ENCODE measurements at regions not wholly inside any gene's neighbourhood (a gene's known extent, or its start where the extent isn't known, plus 50 kb on each side); places are given as distances from the start of the nearest gene placed in this dataset.
"Not testable (repeated sequence)": the region's sequence is repeated elsewhere in the genome, so short reads cannot be mapped to it uniquely, and the experiment has no call there.

DNA sequence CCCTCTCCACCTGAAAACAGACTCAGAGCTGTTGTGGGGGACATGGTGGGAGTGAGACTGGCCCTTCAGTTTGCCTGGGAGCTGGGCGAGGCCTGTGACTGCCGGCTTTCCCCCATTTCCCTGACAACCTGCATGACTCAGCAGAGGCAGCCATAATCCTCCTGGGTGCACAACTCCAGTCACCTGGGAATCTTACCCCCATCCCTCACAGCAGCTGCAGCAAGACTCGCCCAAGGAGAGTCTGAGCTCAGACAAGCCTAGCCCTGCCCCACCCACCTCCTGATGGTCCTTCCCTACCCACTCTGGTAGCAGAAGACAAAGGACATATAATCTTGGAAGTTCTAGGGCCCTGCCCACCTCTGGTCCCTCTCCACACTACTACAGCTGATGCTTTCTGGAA is 207.3 kb upstream of the ARID2 start:
- no peaks in the 10 kb centered on the region for H3K9me3 ChIP-seq
- H3K4me1 ChIP-seq = no peaks in the 10 kb centered on the region
- no peak overlapping the region for H3K9ac ChIP-seq (ENCODE audit: low read depth in 2 of 2, low read length in 2 of 2)
- no peak for DNase-seq
- no peak overlapping the region for H3K4me3 ChIP-seq
- intact Hi-C loops (cut with DNase I) = no loop called here
- H3K27me3 ChIP-seq = no peaks in the 10 kb centered on the region
- no peak overlapping the region for H3K27ac ChIP-seq
- H3K36me3 ChIP-seq = no peaks in the 10 kb centered on the region
- TF ChIP-seq, protein P1, sequence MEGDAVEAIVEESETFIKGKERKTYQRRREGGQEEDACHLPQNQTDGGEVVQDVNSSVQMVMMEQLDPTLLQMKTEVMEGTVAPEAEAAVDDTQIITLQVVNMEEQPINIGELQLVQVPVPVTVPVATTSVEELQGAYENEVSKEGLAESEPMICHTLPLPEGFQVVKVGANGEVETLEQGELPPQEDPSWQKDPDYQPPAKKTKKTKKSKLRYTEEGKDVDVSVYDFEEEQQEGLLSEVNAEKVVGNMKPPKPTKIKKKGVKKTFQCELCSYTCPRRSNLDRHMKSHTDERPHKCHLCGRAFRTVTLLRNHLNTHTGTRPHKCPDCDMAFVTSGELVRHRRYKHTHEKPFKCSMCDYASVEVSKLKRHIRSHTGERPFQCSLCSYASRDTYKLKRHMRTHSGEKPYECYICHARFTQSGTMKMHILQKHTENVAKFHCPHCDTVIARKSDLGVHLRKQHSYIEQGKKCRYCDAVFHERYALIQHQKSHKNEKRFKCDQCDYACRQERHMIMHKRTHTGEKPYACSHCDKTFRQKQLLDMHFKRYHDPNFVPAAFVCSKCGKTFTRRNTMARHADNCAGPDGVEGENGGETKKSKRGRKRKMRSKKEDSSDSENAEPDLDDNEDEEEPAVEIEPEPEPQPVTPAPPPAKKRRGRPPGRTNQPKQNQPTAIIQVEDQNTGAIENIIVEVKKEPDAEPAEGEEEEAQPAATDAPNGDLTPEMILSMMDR (IDR thresholded peaks at IDR 0.05) = no peak

DNA sequence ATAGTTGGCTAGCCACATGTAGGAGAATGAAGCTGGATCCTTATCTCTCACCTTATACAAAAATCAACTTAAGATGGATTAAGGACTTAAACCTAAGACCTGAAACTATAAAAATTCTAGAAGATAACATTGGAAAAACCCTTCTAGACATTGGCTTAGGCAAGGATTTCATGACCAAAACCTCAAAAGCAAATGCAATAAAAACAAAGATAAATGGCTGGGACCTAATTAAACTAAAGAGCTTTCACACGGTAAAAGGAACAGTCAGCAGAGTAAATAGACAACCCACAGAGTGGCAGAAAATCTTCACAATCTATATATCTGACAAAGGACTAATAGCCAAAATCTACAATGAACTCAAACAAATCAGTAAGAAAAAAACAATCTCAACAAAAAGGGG is 202.7 kb upstream of the ARID2 start:
- H3K9me3 ChIP-seq; DNase-seq; H3K4me3 ChIP-seq; H3K4me1 ChIP-seq; intact Hi-C loops (cut with DNase I); H3K27ac ChIP-seq; H3K27me3 ChIP-seq; H3K9ac ChIP-seq (ENCODE audit: low read depth in 2 of 2, low read length in 2 of 2); H3K36me3 ChIP-seq: not testable (repeated sequence)

DNA sequence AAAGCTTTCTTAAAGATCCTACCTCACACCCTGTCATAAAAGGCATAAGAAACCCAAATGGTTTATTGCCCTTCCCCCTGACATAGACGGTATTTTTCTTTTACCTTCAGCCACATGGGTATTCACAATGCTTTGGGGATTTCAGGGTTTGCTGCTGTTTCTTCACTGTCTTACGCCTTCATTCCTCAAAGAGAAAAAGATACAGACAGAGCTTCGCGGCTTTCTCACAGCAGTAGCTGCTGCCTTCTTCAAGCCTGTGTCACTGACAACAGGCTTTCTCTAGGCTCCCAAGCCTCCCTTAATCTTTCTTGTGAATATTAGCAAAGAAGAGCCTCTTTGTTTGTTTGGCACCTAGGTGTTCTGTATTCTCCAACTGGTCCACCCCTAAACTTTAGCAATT is 197.4 kb upstream of the ARID2 start:
- DNase-seq = no peak
- H3K9me3 ChIP-seq = no peaks in the 10 kb centered on the region
- TF ChIP-seq, protein P1 (IDR thresholded peaks at IDR 0.05) = no peak
- H3K4me1 ChIP-seq = no peaks in the 10 kb centered on the region
- no peaks in the 10 kb centered on the region for H3K27me3 ChIP-seq
- no peaks in the 10 kb centered on the region for H3K36me3 ChIP-seq
- intact Hi-C loops (cut with DNase I) = no loop called here
- no peak overlapping the region for H3K4me3 ChIP-seq
- no peak overlapping the region for H3K9ac ChIP-seq (ENCODE audit: low read depth in 2 of 2, low read length in 2 of 2)
- H3K27ac ChIP-seq = no peak overlapping the region

DNA sequence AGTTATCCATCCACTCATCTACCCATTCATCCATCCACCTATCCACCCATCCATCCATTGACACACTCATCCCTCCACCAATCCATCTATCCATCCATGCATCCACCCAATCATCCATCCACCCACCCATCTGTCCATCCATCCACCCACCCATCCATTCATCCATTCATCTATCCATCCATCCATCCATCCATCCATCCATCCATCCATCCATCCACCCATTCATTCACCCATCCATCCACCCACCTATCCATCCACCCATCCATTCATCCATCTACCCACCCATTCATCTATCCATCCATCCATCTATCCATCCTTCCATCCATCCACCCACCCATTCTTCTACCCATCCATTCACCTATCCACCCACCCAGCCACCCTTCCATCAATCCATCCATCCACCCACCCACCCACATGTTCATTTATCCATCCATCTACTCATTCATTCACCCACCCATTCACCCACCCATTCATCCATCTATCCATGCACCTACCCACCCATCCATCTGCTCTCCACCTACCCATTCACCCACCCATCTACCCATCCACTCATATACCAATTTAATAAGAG is 193.8 kb upstream of the ARID2 start:
- no peaks in the 10 kb centered on the region for H3K9me3 ChIP-seq

DNA sequence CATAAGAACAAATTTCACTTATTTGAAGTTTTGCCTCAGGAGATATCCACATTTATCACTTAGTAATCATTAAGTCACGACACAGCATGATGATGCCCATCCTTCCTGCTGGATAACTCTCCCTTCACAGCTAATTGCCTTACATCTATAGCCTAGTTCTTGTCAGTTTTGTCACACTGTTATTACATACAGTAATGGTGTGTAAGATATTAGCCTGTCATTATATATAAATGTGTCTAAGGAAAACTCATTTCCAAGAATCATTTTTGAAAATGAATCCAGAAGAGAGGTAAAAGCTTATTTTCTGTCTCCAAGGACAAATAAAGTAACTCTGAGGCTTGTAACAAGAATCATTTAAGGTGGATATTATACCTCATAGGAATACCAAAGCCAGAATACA is 193.2 kb upstream of the ARID2 start:
- no peaks in the 10 kb centered on the region for H3K27me3 ChIP-seq
- no peak overlapping the region for H3K27ac ChIP-seq
- no peak for DNase-seq
- no peaks in the 10 kb centered on the region for H3K36me3 ChIP-seq
- H3K9ac ChIP-seq (ENCODE audit: low read depth in 2 of 2, low read length in 2 of 2) = no peak overlapping the region
- no peak overlapping the region for H3K4me3 ChIP-seq
- intact Hi-C loops (cut with DNase I) = no loop called here
- H3K4me1 ChIP-seq = no peaks in the 10 kb centered on the region
- TF ChIP-seq, protein P1 (IDR thresholded peaks at IDR 0.05) = no peak
- H3K9me3 ChIP-seq = no peaks in the 10 kb centered on the region

More for the DNA sequence above, 193.8 kb upstream of the ARID2 start:
- TF ChIP-seq, protein P1 (IDR thresholded peaks at IDR 0.05) = no peak
- Histone ChIP-seq H3K4me1 (no peaks in the 10 kb centered on the region), H3K27ac (no peak overlapping the region), H3K27me3 (no peaks in the 10 kb centered on the region), H3K36me3 (no peaks in the 10 kb centered on the region), H3K9ac (ENCODE audit: low read depth in 2 of 2, low read length in 2 of 2) (no peak overlapping the region), H3K4me3 (no peak overlapping the region)
- intact Hi-C loops (cut with DNase I) = no loop called here
- no peak for DNase-seq

DNA sequence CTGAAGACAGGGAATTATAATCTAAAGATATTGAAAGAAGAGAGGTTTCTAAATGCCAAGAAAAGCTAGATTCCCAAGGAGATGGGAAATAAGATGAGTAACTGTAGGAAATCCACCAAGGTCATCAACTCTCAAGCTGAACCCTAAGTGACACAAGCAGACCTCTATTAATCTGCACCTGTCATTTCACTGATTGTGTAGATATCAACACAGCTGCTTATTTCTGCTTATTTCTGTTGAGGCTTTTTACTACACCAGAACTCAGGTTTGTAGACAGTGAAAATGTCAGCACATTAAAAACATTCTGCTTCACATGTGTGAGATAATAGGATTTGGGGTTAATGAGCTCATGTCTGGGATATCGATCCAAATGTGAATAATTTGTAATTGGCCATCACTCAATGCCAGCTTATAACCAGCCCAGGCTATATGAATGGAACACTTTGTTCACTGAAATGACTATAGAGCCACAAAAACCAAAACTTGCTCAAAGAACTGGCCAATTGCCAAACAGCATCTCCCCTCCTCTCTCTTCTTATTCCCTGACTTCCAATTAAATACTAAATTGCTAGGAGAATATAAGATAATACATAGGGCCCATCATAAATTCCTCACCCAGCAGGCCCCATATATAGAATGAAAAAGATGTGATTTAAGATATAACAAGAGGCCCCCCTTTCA is 188.7 kb upstream of the ARID2 start:
- TF ChIP-seq, protein P1 (IDR thresholded peaks at IDR 0.05) = no peak
- H3K4me1 ChIP-seq = no peaks in the 10 kb centered on the region
- H3K27ac ChIP-seq = no peak overlapping the region
- H3K9ac ChIP-seq (ENCODE audit: low read depth in 2 of 2, low read length in 2 of 2) = no peak overlapping the region
- H3K27me3 ChIP-seq = no peaks in the 10 kb centered on the region
- no peaks in the 10 kb centered on the region for H3K9me3 ChIP-seq
- no peak for DNase-seq
- intact Hi-C loops (cut with DNase I) = loop anchor here (10.0 kb wide), 1 partner anchor 204 kb away; no protein-coding TSS in a partner anchor
- H3K4me3 ChIP-seq = no peak overlapping the region
- H3K36me3 ChIP-seq = no peaks in the 10 kb centered on the region
